SK-N-SH (cell line): ENCODE measurements at regions not wholly inside any gene's neighbourhood (a gene's known extent, or its start where the extent isn't known, plus 50 kb on each side); places are given as distances from the start of the nearest gene placed in this dataset.

Source experiments
- CTCF ChIA-PET: fragments of 300-600, 350-600 bp; formaldehyde crosslinking; extraction: SDS; loops from one replicate; lab custom pipeline; 2021; lab: Yijun Ruan, JAX
- POLR2A ChIA-PET: fragments of 350-600 bp; sonication (Branson Sonifier 250); formaldehyde crosslinking; extraction: SDS; loops from one replicate; lab custom pipeline; 2020; ENCODE audit warnings: antibody characterized with exemption, inconsistent platforms; lab: Yijun Ruan, JAX
- DNase-seq: peaks from one replicate; pipeline ENCODE4 v3.0.0; 2012
- H2AFZ ChIP-seq: fragments of 200-600 bp; sonication (generic); 2 replicates; pipeline ENCODE4 v1.8.1; 2016; ENCODE audit warnings: antibody characterized with exemption, mild to moderate bottlenecking, low read depth
- H3F3A ChIP-seq: fragments of 200-600 bp; sonication (generic); replicated peaks from 2 replicates; pipeline ENCODE3; 2016; ENCODE audit warnings: antibody characterized with exemption, mild to moderate bottlenecking; ENCODE audit not compliant: insufficient read depth
- H3K27ac ChIP-seq, 2 experiments: fragments of 200-500 bp in 1 of 2; fragments of 200-600 bp in 1 of 2; sonication (Bioruptor generic) in 1 of 2; sonication (generic), shearing (Covaris generic) in 1 of 2; 2 replicates each; pipeline versions ENCODE4 v1.5.1 to v1.6.1; 2014 to 2016; ENCODE audit warnings: low read depth in 2 of 2, inconsistent platforms in 1 of 2, low read length in 1 of 2, mild to moderate bottlenecking in 1 of 2, mixed read lengths in 1 of 2
- H3K27me3 ChIP-seq: fragments of 200-600 bp; sonication (generic), shearing (Covaris generic); 2 replicates; pipeline ENCODE4 v1.6.1; 2016; ENCODE audit warnings: mixed run types; ENCODE audit not compliant: insufficient read depth
- H3K36me3 ChIP-seq, 2 experiments: fragments of 200-500 bp in 1 of 2; fragments of 200-600 bp in 1 of 2; sonication (Bioruptor generic) in 1 of 2; sonication (generic) in 1 of 2; replicated peaks in 1 of 2; 2 replicates each; pipeline versions ENCODE3 to v1.5.1; 2014 to 2016; ENCODE audit warnings: low read length in 1 of 2, mild to moderate bottlenecking in 1 of 2; ENCODE audit not compliant: insufficient read depth in 2 of 2, control insufficient read depth in 1 of 2
- H3K4me1 ChIP-seq, 2 experiments: fragments of 200-500 bp in 1 of 2; fragments of 200-600 bp in 1 of 2; sonication (Bioruptor generic) in 1 of 2; sonication (generic), shearing (Covaris generic) in 1 of 2; 2 replicates each; pipeline versions ENCODE4 v1.5.1 to v1.6.1; 2014 to 2016; ENCODE audit warnings: low read depth in 1 of 2, low read length in 1 of 2, mixed run types in 1 of 2; ENCODE audit not compliant: insufficient read depth in 2 of 2, control insufficient read depth in 1 of 2
- H3K4me2 ChIP-seq: fragments of 200-600 bp; sonication (generic), shearing (Covaris generic); 2 replicates; pipeline ENCODE4 v1.6.1; 2017; ENCODE audit warnings: mixed run types
- H3K4me3 ChIP-seq, 2 experiments: fragments of 200-500 bp in 1 of 2; fragments of 200-600 bp in 1 of 2; sonication (Bioruptor generic) in 1 of 2; sonication (generic), shearing (Covaris generic) in 1 of 2; 2 replicates each; pipeline versions ENCODE4 v1.5.1 to v1.8.1; 2014 to 2016; ENCODE audit warnings: low read depth in 2 of 2, inconsistent platforms in 1 of 2, low read length in 1 of 2, mild to moderate bottlenecking in 1 of 2, mixed read lengths in 1 of 2, moderate library complexity in 1 of 2
- H3K79me2 ChIP-seq: fragments of 200-600 bp; sonication (generic); 2 replicates; pipeline ENCODE4 v1.8.1; 2017; ENCODE audit warnings: mild to moderate bottlenecking; ENCODE audit not compliant: insufficient read depth
- H3K9ac ChIP-seq: fragments of 200-600 bp; sonication (generic); 2 replicates; pipeline ENCODE4 v1.6.1; 2017; ENCODE audit warnings: mixed run types
- H3K9me2 ChIP-seq: fragments of 200-600 bp; sonication (generic); 2 replicates; pipeline ENCODE4 v1.6.1; 2017; ENCODE audit warnings: mixed run types
- H3K9me3 ChIP-seq: fragments of 200-600 bp; sonication (generic); 2 replicates; pipeline ENCODE4 v1.6.1; 2017; ENCODE audit warnings: mixed run types, mild to moderate bottlenecking, moderate library complexity
- H4K20me1 ChIP-seq: fragments of 200-600 bp; sonication (generic); 2 replicates; pipeline ENCODE4 v1.6.1; 2017; ENCODE audit warnings: mild to moderate bottlenecking, mixed run types; ENCODE audit not compliant: insufficient read depth
- CHD2 ChIP-seq: fragments of 150-350 bp; IDR thresholded peaks from 2 replicates; pipeline ENCODE4 v1.6.1; 2018; ENCODE audit warnings: low read length; ENCODE audit not compliant: partially characterized antibody
- EP300 ChIP-seq, 2 experiments: IDR thresholded peaks; 2 replicates each; pipeline versions ENCODE4 v1.4.0 to v1.6.1; 2012; ENCODE audit warnings: borderline replicate concordance in 1 of 2, low read depth in 1 of 2, low read length in 1 of 2
- FOXM1 ChIP-seq: IDR thresholded peaks from 2 replicates; pipeline ENCODE4 v1.4.0; 2012; ENCODE audit warnings: low read depth, mild to moderate bottlenecking
- JUND ChIP-seq: IDR thresholded peaks from 2 replicates; pipeline ENCODE4 v1.4.0; 2012
- MEF2A ChIP-seq: IDR thresholded peaks from 2 replicates; pipeline ENCODE4 v1.4.0; 2012; ENCODE audit warnings: low read depth, borderline replicate concordance
- MXI1 ChIP-seq: IDR thresholded peaks from 2 replicates; pipeline ENCODE4 v1.6.1; 2012; ENCODE audit warnings: mild to moderate bottlenecking, low read depth, low read length, improper control_type of control experiment
- NRF1 ChIP-seq: IDR thresholded peaks from 2 replicates; pipeline ENCODE4 v1.6.1; 2012; ENCODE audit warnings: low read depth, mild to moderate bottlenecking, low read length
- SIN3A ChIP-seq: IDR thresholded peaks from 2 replicates; pipeline ENCODE4 v1.6.1; 2012; ENCODE audit warnings: low read depth, mild to moderate bottlenecking, low read length, moderate library complexity, borderline replicate concordance
- SMC3 ChIP-seq: IDR thresholded peaks from 2 replicates; pipeline ENCODE4 v1.6.1; 2012; ENCODE audit warnings: low read depth, low read length, improper control_type of control experiment
- TAF1 ChIP-seq: IDR thresholded peaks from 2 replicates; pipeline ENCODE4 v1.6.1; 2012; ENCODE audit warnings: low read depth, mild to moderate bottlenecking, low read length, moderate library complexity, borderline replicate concordance
- TCF12 ChIP-seq: IDR thresholded peaks from 2 replicates; pipeline ENCODE4 v1.4.0; 2012
- TEAD4 ChIP-seq: IDR thresholded peaks from 2 replicates; pipeline ENCODE4 v1.4.0; 2012; ENCODE audit warnings: mild to moderate bottlenecking, borderline replicate concordance; ENCODE audit not compliant: insufficient read depth
- YY1 ChIP-seq: IDR thresholded peaks from 2 replicates; pipeline ENCODE4 v1.4.0; 2012; ENCODE audit warnings: low read depth, mild to moderate bottlenecking
- WGBS: methylation state at CpG from one replicate; pipeline ENCODE4 v1.1.6; 2017; ENCODE audit warnings: low lambda C conversion rate; 5-methylcytosine and 5-hydroxymethylcytosine counted together
- TF ChIP-seq, protein P1 (sequence below): fragments of 150-350 bp; IDR thresholded peaks from 2 replicates; pipeline ENCODE4 v1.6.1; 2017; ENCODE audit warnings: antibody characterized with exemption, low read length, low read depth, borderline replicate concordance
- TF ChIP-seq, protein P2 (sequence below): IDR thresholded peaks from 2 replicates; pipeline ENCODE4 v1.4.0; 2012; ENCODE audit warnings: low read depth, borderline replicate concordance
- TF ChIP-seq, protein P3 (sequence below): IDR thresholded peaks from 2 replicates; pipeline ENCODE4 v1.4.0; 2012; ENCODE audit warnings: low read depth
- TF ChIP-seq, protein P4 (sequence below): IDR thresholded peaks from 2 replicates; pipeline ENCODE4 v1.4.0; 2012; ENCODE audit warnings: low read depth, borderline replicate concordance
- TF ChIP-seq, protein P5 (sequence below): fragments of 200-600 bp; sonication (generic); IDR thresholded peaks from 2 replicates; pipeline ENCODE4 v1.6.1; 2017; ENCODE audit warnings: antibody characterized with exemption, mild to moderate bottlenecking, moderate library complexity

DNA sequence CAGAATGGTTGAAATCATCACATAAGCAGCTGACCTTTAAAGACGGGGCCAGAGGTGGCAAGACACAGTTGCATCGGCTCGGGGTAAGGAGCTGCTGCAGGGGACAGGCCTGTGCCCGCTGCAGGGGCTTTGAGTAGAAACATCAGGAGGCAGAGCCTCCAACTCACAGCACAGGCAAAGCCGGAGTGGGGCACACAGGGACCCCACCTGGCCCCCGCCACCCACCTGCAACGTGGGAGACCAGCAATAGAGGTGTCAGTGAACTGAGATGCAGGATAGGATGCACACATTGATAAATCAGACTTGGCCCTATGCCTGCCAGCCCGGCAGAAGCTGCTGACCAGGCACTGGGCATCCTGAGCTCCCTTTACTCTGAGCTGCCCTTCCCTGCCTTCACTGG, 257.2 kb downstream of the NPHP4 start:
- Histone ChIP-seq H3K4me1 (peaks cover 0 to 2% of the 10 kb centered on the region in 2 experiments; a peak in 1 of 4 replicates), H3K27ac (no peak overlapping the region), H3F3A (no peaks in the 10 kb centered on the region), H3K4me2 (no peak overlapping the region), H3K4me3 (no peak overlapping the region), H3K9me3 (no peaks in the 10 kb centered on the region), H4K20me1 (no peaks in the 10 kb centered on the region), H3K36me3 (no peaks in the 10 kb centered on the region), H3K79me2 (no peaks in the 10 kb centered on the region), H3K27me3 (no peaks in the 10 kb centered on the region), H3K9ac (no peak overlapping the region), H3K9me2 (no peaks in the 10 kb centered on the region), H2AFZ (no peak overlapping the region)
- ChIA-PET POLR2A (no interaction called here), CTCF (interaction anchor here (4.1 kb wide), 1 partner anchor 11 kb away, joined by 33 read pairs; no protein-coding TSS in a partner anchor)
- no peak for DNase-seq
- 31% methylated on average over 5 of the region's 8 CpGs for WGBS
- TF ChIP-seq JUND (no peak), SMC3 (no peak), CHD2 (no peak), TEAD4 (no peak), MEF2A (no peak), FOXM1 (no peak), EP300 (IDR thresholded peaks at IDR 0.05; ENCODE audit: borderline replicate concordance in 1 of 2, low read depth in 1 of 2, low read length in 1 of 2) (no peak), YY1 (no peak), SIN3A (no peak)
- TF ChIP-seq, protein P1, sequence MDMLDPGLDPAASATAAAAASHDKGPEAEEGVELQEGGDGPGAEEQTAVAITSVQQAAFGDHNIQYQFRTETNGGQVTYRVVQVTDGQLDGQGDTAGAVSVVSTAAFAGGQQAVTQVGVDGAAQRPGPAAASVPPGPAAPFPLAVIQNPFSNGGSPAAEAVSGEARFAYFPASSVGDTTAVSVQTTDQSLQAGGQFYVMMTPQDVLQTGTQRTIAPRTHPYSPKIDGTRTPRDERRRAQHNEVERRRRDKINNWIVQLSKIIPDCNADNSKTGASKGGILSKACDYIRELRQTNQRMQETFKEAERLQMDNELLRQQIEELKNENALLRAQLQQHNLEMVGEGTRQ = no peak
- TF ChIP-seq, protein P2, sequence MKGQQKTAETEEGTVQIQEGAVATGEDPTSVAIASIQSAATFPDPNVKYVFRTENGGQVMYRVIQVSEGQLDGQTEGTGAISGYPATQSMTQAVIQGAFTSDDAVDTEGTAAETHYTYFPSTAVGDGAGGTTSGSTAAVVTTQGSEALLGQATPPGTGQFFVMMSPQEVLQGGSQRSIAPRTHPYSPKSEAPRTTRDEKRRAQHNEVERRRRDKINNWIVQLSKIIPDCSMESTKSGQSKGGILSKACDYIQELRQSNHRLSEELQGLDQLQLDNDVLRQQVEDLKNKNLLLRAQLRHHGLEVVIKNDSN = no peak
- TF ChIP-seq, protein P3, sequence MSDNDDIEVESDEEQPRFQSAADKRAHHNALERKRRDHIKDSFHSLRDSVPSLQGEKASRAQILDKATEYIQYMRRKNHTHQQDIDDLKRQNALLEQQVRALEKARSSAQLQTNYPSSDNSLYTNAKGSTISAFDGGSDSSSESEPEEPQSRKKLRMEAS = no peak

DNA sequence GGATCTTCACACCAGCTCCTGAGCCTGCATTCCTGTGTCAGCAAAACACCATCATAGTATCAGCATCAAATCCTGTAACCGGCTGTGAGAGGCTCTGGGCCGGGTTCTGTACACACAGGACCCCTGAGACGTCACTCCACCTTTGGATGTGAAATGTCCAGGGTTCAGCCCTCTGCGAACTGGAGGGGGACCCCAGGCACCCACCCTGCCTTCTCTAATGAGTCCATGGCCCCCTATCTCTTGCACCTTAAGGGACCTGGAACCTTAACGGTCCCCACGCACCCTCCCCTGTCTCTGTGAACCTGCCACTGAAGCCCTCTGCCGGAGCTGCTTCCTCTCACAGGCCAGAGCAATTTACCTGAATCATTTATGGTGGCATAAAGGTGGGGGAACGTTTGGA, 257.8 kb downstream of the NPHP4 start:
- no peak for TF ChIP-seq NRF1
- no peak for TF ChIP-seq MXI1
- TF ChIP-seq, protein P4, sequence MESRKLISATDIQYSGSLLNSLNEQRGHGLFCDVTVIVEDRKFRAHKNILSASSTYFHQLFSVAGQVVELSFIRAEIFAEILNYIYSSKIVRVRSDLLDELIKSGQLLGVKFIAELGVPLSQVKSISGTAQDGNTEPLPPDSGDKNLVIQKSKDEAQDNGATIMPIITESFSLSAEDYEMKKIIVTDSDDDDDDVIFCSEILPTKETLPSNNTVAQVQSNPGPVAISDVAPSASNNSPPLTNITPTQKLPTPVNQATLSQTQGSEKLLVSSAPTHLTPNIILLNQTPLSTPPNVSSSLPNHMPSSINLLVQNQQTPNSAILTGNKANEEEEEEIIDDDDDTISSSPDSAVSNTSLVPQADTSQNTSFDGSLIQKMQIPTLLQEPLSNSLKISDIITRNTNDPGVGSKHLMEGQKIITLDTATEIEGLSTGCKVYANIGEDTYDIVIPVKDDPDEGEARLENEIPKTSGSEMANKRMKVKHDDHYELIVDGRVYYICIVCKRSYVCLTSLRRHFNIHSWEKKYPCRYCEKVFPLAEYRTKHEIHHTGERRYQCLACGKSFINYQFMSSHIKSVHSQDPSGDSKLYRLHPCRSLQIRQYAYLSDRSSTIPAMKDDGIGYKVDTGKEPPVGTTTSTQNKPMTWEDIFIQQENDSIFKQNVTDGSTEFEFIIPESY = no peak
- TF ChIP-seq SMC3 = no peak
- TF ChIP-seq YY1 = no peak
- no peak for TF ChIP-seq TCF12
- TF ChIP-seq TAF1 = no peak
- TF ChIP-seq, protein P5, sequence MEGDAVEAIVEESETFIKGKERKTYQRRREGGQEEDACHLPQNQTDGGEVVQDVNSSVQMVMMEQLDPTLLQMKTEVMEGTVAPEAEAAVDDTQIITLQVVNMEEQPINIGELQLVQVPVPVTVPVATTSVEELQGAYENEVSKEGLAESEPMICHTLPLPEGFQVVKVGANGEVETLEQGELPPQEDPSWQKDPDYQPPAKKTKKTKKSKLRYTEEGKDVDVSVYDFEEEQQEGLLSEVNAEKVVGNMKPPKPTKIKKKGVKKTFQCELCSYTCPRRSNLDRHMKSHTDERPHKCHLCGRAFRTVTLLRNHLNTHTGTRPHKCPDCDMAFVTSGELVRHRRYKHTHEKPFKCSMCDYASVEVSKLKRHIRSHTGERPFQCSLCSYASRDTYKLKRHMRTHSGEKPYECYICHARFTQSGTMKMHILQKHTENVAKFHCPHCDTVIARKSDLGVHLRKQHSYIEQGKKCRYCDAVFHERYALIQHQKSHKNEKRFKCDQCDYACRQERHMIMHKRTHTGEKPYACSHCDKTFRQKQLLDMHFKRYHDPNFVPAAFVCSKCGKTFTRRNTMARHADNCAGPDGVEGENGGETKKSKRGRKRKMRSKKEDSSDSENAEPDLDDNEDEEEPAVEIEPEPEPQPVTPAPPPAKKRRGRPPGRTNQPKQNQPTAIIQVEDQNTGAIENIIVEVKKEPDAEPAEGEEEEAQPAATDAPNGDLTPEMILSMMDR = no peak
- WGBS = 10% methylated on average over 3 of the region's 8 CpGs

More for the DNA sequence above, 257.8 kb downstream of the NPHP4 start:
- no peak overlapping the region for H3K27ac ChIP-seq
- no peak overlapping the region for H3K4me2 ChIP-seq
- H3K4me3 ChIP-seq = no peak overlapping the region
- no peaks in the 10 kb centered on the region for H3K79me2 ChIP-seq
- no peak overlapping the region for H2AFZ ChIP-seq
- CTCF ChIA-PET = interaction anchor here (0.7 to 4.1 kb wide), 2 partner anchors 11 to 76 kb away, joined by 3 to 33 read pairs; no protein-coding TSS in a partner anchor
- no peaks in the 10 kb centered on the region for H3K36me3 ChIP-seq
- no peaks in the 10 kb centered on the region for H3F3A ChIP-seq
- POLR2A ChIA-PET = no interaction called here
- no peaks in the 10 kb centered on the region for H3K9me2 ChIP-seq
- no peaks in the 10 kb centered on the region; a peak in 1 of 4 replicates for H3K4me1 ChIP-seq
- no peak for DNase-seq
- H3K27me3 ChIP-seq = no peaks in the 10 kb centered on the region
- H3K9me3 ChIP-seq = no peaks in the 10 kb centered on the region
- no peak overlapping the region for H3K9ac ChIP-seq
- H4K20me1 ChIP-seq = no peaks in the 10 kb centered on the region
